Neural cell (in vitro differentiated cells): ENCODE measurements at regions not wholly inside any gene's neighbourhood (a gene's known extent, or its start where the extent isn't known, plus 50 kb on each side); places are given as distances from the start of the nearest gene placed in this dataset.

Experiments used
- H2AFZ ChIP-seq: fragments of 200-600, 300-800 bp; sonication (generic), shearing (Covaris generic); 2 replicates; pipeline ENCODE4 v1.6.0; 2014; ENCODE audit warnings: low read depth, mild to moderate bottlenecking, antibody characterized with exemption, low read length, moderate library complexity
- H3F3A ChIP-seq: fragments of 200-600 bp; shearing (Covaris generic); 2 replicates; pipeline ENCODE4 v1.6.1; 2016; ENCODE audit warnings: mild to moderate bottlenecking, moderate library complexity, mixed read lengths, antibody characterized with exemption, low read length; ENCODE audit not compliant: insufficient read depth, poor library complexity, severe bottlenecking
- H3K27ac ChIP-seq: fragments of 200-600, 300-800 bp; sonication (generic), shearing (Covaris generic); 2 replicates; pipeline ENCODE4 v1.5.1; 2014; ENCODE audit warnings: mild to moderate bottlenecking, low read length, moderate library complexity
- H3K27me3 ChIP-seq: fragments of 300-800, 200-600 bp; sonication (generic), shearing (Covaris generic); 2 replicates; pipeline ENCODE4 v1.6.0; 2014; ENCODE audit warnings: mild to moderate bottlenecking, low read depth, low read length, moderate library complexity; ENCODE audit not compliant: insufficient read depth
- H3K36me3 ChIP-seq: fragments of 300-800, 200-600 bp; sonication (generic), shearing (Covaris generic); 2 replicates; pipeline ENCODE4 v1.5.1; 2014; ENCODE audit warnings: mild to moderate bottlenecking, antibody characterized with exemption, low read length, moderate library complexity; ENCODE audit not compliant: insufficient read depth
- H3K4me2 ChIP-seq: fragments of 300-800, 200-600 bp; sonication (generic), shearing (Covaris generic); 2 replicates; pipeline ENCODE4 v1.6.0; 2014; ENCODE audit warnings: mild to moderate bottlenecking, low read length
- H3K4me3 ChIP-seq: fragments of 300-800, 200-600 bp; sonication (generic), shearing (Covaris generic); 2 replicates; pipeline ENCODE4 v1.5.1; 2014; ENCODE audit warnings: mild to moderate bottlenecking, low read length, moderate library complexity
- H3K79me2 ChIP-seq: fragments of 200-600 bp; shearing (Covaris generic); replicated peaks from 2 replicates; pipeline ENCODE4 v1.6.0; 2014; ENCODE audit warnings: mild to moderate bottlenecking, low read length, moderate library complexity; ENCODE audit not compliant: insufficient read depth
- H3K9ac ChIP-seq: fragments of 300-800, 200-600 bp; sonication (generic), shearing (Covaris generic); 2 replicates; pipeline ENCODE4 v1.6.1; 2016; ENCODE audit warnings: mild to moderate bottlenecking, low read length, mixed read lengths
- H3K9me2 ChIP-seq: fragments of 200-600 bp; shearing (Covaris generic); 2 replicates; pipeline ENCODE4 v1.6.1; 2016; ENCODE audit warnings: mild to moderate bottlenecking, low read length, mixed read lengths; ENCODE audit not compliant: insufficient read depth
- H3K9me3 ChIP-seq: fragments of 200-600, 300-800 bp; sonication (generic), shearing (Covaris generic); 2 replicates; pipeline ENCODE4 v1.6.1; 2016; ENCODE audit warnings: mild to moderate bottlenecking, mixed run types, low read length, moderate library complexity, mixed read lengths
- H4K20me1 ChIP-seq: fragments of 200-600 bp; shearing (Covaris generic); 2 replicates; pipeline ENCODE4 v1.6.1; 2016; ENCODE audit warnings: mild to moderate bottlenecking, mixed run types; ENCODE audit not compliant: insufficient read depth
- CTCF ChIP-seq: fragments of 450-650 bp; IDR thresholded peaks from 2 replicates; pipeline ENCODE4 v1.5.1; 2014; ENCODE audit warnings: antibody characterized with exemption, mild to moderate bottlenecking, moderate library complexity; ENCODE audit not compliant: poor library complexity, severe bottlenecking
- EP300 ChIP-seq: fragments of 450-650 bp; conservative IDR thresholded peaks from 2 replicates; pipeline ENCODE4 v1.6.1; 2014; ENCODE audit warnings: antibody characterized with exemption, mild to moderate bottlenecking, moderate library complexity; ENCODE audit not compliant: poor library complexity, severe bottlenecking
- EZH2 ChIP-seq: fragments of 200-600, 300-800 bp; shearing (Covaris generic), sonication (generic); IDR thresholded peaks from 2 replicates; pipeline ENCODE4 v1.6.1; 2014; ENCODE audit warnings: antibody characterized with exemption, low read length, borderline replicate concordance, mild to moderate bottlenecking; ENCODE audit not compliant: insufficient read depth, poor library complexity, severe bottlenecking
- MXI1 ChIP-seq: fragments of 450-650 bp; conservative IDR thresholded peaks from 2 replicates; pipeline ENCODE4 v1.6.1; 2014; ENCODE audit warnings: antibody characterized with exemption, mild to moderate bottlenecking; ENCODE audit not compliant: poor library complexity, severe bottlenecking
- POLR2AphosphoS5 ChIP-seq: IDR thresholded peaks from 2 replicates; pipeline ENCODE4 v1.6.1; 2012
- RAD21 ChIP-seq: fragments of 450-650 bp; conservative IDR thresholded peaks from 2 replicates; pipeline ENCODE4 v1.6.1; 2014; ENCODE audit warnings: antibody characterized with exemption, mild to moderate bottlenecking, moderate library complexity
- SMC3 ChIP-seq: fragments of 450-650 bp; conservative IDR thresholded peaks from 2 replicates; pipeline ENCODE4 v1.6.1; 2014; ENCODE audit warnings: antibody characterized with exemption, mild to moderate bottlenecking, moderate library complexity; ENCODE audit not compliant: poor library complexity
- TAF1 ChIP-seq: IDR thresholded peaks from 2 replicates; pipeline ENCODE4 v1.6.1; 2012; ENCODE audit warnings: low read depth
- TF ChIP-seq, protein P1 (sequence below): IDR thresholded peaks from 2 replicates; pipeline ENCODE4 v1.6.1; 2012; ENCODE audit warnings: borderline replicate concordance

DNA sequence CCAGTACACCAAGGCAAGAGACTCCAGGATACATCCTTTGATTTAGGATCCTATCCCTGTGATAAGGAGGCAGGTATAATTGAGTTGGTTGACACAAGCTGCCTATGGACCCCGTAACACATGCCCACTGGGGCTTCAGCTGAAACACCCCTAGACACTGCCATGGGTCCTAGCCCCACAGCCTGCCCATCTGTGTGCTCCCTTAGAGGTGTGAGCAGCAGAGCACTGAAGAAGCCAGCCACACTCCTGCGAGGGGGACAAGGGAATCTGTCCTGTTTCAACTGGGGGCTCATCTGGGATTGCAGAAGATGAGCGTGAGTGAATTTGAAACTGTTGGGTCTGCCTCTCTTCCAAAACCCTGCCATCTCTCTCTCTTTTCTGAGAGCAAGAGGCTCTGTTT, 385.9 kb upstream of the SLITRK6 start:
- Histone ChIP-seq H3K4me2 (no peak overlapping the region), H3K79me2 (no peaks in the 10 kb centered on the region), H4K20me1 (no peaks in the 10 kb centered on the region), H3F3A (no peaks in the 10 kb centered on the region), H3K27me3 (no peaks in the 10 kb centered on the region), H3K9me3 (no peaks in the 10 kb centered on the region), H2AFZ (no peak overlapping the region), H3K9me2 (no peaks in the 10 kb centered on the region), H3K9ac (no peak overlapping the region), H3K4me3 (no peak overlapping the region), H3K36me3 (no peaks in the 10 kb centered on the region), H3K27ac (no peak overlapping the region)
- no peak for TF ChIP-seq RAD21

DNA sequence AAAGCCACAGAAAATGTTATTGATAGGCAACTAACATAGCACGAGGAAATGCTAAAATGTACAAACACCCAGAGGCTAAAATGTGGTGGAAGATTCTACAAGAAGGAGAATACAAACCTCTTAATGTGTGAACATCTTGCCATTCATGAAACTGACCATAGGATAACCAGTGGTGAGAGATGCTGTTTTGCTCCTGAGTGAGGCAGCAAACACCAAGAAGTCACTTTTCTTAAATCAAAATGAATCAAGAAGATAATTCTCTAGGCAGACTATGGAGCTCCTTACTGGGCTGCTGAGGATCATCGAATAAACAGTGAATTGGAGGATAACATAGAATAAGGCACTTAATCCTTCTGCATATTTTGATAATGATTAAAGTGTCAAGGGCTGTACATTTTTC, 375.4 kb upstream of the SLITRK6 start:
- Histone ChIP-seq H3K9me2 (no peaks in the 10 kb centered on the region), H3K27ac (no peak overlapping the region), H3K27me3 (no peaks in the 10 kb centered on the region), H3K4me2 (no peak overlapping the region), H2AFZ (no peak overlapping the region), H3K9ac (no peak overlapping the region), H3K36me3 (no peaks in the 10 kb centered on the region), H3F3A (no peaks in the 10 kb centered on the region), H4K20me1 (no peaks in the 10 kb centered on the region), H3K9me3 (no peaks in the 10 kb centered on the region), H3K79me2 (no peaks in the 10 kb centered on the region), H3K4me3 (no peak overlapping the region)
- no peak for TF ChIP-seq EP300
- TF ChIP-seq MXI1: no peak
- TF ChIP-seq CTCF: peak; percentile 49
- TF ChIP-seq POLR2AphosphoS5: no peak
- peak; percentile 62 for TF ChIP-seq RAD21
- TF ChIP-seq, protein P1, sequence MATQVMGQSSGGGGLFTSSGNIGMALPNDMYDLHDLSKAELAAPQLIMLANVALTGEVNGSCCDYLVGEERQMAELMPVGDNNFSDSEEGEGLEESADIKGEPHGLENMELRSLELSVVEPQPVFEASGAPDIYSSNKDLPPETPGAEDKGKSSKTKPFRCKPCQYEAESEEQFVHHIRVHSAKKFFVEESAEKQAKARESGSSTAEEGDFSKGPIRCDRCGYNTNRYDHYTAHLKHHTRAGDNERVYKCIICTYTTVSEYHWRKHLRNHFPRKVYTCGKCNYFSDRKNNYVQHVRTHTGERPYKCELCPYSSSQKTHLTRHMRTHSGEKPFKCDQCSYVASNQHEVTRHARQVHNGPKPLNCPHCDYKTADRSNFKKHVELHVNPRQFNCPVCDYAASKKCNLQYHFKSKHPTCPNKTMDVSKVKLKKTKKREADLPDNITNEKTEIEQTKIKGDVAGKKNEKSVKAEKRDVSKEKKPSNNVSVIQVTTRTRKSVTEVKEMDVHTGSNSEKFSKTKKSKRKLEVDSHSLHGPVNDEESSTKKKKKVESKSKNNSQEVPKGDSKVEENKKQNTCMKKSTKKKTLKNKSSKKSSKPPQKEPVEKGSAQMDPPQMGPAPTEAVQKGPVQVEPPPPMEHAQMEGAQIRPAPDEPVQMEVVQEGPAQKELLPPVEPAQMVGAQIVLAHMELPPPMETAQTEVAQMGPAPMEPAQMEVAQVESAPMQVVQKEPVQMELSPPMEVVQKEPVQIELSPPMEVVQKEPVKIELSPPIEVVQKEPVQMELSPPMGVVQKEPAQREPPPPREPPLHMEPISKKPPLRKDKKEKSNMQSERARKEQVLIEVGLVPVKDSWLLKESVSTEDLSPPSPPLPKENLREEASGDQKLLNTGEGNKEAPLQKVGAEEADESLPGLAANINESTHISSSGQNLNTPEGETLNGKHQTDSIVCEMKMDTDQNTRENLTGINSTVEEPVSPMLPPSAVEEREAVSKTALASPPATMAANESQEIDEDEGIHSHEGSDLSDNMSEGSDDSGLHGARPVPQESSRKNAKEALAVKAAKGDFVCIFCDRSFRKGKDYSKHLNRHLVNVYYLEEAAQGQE: no peak
- TF ChIP-seq SMC3: peak; percentile 48
- TF ChIP-seq EZH2: no peak
- TF ChIP-seq TAF1: no peak

- Histone ChIP-seq H3K4me2 (no peak overlapping the region), H4K20me1 (no peaks in the 10 kb centered on the region)
These were observed 373.7 kb upstream of the SLITRK6 start for GRCh38 chr13:86172961-86173360.

More at GRCh38 chr13:86172961-86173360, 373.7 kb upstream of the SLITRK6 start:
- Histone ChIP-seq H3K9me3 (no peaks in the 10 kb centered on the region), H3K27me3 (no peaks in the 10 kb centered on the region), H3F3A (no peaks in the 10 kb centered on the region), H3K9ac (no peak overlapping the region), H3K79me2 (no peaks in the 10 kb centered on the region), H3K36me3 (no peaks in the 10 kb centered on the region), H2AFZ (no peak overlapping the region), H3K27ac (no peak overlapping the region), H3K4me3 (no peak overlapping the region), H3K9me2 (no peaks in the 10 kb centered on the region)
- no peak for TF ChIP-seq TAF1
- no peak for TF ChIP-seq EZH2
- TF ChIP-seq EP300: no peak
- no peak for TF ChIP-seq SMC3
- TF ChIP-seq, protein P1: no peak
- TF ChIP-seq CTCF: no peak
- no peak for TF ChIP-seq RAD21
- no peak for TF ChIP-seq POLR2AphosphoS5
- TF ChIP-seq MXI1: no peak
